Lower leg skin (tissue), 4 donors: ENCODE measurements at regions not wholly inside any gene's neighbourhood (a gene's known extent, or its start where the extent isn't known, plus 50 kb on each side); places are given as distances from the start of the nearest gene placed in this dataset.
"Not testable (repeated sequence)": the region's sequence is repeated elsewhere in the genome, so short reads cannot be mapped to it uniquely, and the experiment has no call there.

Experiments used
- DNase-seq, 2 donors: peaks; one replicate each; pipeline ENCODE4 v3.0.0-alpha.2; 2019; ENCODE audit warnings: low spot score in 2 of 2
- H3K4me3 ChIP-seq: fragments of 200-600 bp; sonication (generic); 2 replicates; pipeline ENCODE4 v1.5.1; 2017; ENCODE audit warnings: mild to moderate bottlenecking, low read depth; ENCODE audit not compliant: poor library complexity, severe bottlenecking
- POLR2A ChIP-seq, 2 donors: fragments of 450-650 bp; IDR thresholded peaks; one replicate each; pipeline ENCODE4 v1.6.1; 2016 to 2017; ENCODE audit warnings: antibody characterized with exemption in 2 of 2, mild to moderate bottlenecking in 1 of 2, moderate library complexity in 1 of 2
- WGBS, 2 donors: methylation state at CpG; one replicate each; pipeline ENCODE4 v1.1.5; 2018; 5-methylcytosine and 5-hydroxymethylcytosine counted together
- intact Hi-C: fragments of 100-400 bp; cut with DNase I; formaldehyde crosslinking; loops from one replicate; pipeline ENCODE4 v1.15.0; 2023; ENCODE audit warnings: low total_unique reads
- TF ChIP-seq, protein P1 (sequence below), 3 donors: fragments of 450-650 bp; IDR thresholded peaks; one replicate each; pipeline ENCODE4 v1.5.1; 2016; ENCODE audit warnings: antibody characterized with exemption in 3 of 3, mild to moderate bottlenecking in 3 of 3, moderate library complexity in 2 of 3

DNA sequence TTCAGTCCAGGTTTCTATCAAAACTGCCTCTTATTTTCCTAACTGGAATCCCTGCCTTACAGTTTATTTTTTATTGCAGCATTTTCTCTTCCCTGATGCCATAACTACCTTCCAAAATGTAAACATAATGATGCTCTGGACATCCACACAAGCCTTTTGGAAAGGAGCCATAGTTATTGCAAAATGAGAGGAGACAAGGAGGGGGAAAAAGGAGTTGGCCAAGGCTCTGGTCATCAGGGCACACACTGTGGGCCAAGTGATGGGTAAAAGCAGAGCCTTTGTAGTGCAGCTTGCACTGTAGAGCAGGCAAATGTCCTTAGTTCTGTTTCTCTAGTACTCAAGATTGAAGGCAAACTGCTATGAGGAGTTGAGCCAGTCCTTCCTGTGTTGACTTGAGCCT is 289.3 kb upstream of the MTPN start:
- intact Hi-C loops = no loop called here
- DNase-seq = no peak
- no peak overlapping the region for H3K4me3 ChIP-seq
- TF ChIP-seq, protein P1, sequence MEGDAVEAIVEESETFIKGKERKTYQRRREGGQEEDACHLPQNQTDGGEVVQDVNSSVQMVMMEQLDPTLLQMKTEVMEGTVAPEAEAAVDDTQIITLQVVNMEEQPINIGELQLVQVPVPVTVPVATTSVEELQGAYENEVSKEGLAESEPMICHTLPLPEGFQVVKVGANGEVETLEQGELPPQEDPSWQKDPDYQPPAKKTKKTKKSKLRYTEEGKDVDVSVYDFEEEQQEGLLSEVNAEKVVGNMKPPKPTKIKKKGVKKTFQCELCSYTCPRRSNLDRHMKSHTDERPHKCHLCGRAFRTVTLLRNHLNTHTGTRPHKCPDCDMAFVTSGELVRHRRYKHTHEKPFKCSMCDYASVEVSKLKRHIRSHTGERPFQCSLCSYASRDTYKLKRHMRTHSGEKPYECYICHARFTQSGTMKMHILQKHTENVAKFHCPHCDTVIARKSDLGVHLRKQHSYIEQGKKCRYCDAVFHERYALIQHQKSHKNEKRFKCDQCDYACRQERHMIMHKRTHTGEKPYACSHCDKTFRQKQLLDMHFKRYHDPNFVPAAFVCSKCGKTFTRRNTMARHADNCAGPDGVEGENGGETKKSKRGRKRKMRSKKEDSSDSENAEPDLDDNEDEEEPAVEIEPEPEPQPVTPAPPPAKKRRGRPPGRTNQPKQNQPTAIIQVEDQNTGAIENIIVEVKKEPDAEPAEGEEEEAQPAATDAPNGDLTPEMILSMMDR (IDR thresholded peaks at IDR 0.05) = no peak
- TF ChIP-seq POLR2A (IDR thresholded peaks at IDR 0.05) = no peak

DNA sequence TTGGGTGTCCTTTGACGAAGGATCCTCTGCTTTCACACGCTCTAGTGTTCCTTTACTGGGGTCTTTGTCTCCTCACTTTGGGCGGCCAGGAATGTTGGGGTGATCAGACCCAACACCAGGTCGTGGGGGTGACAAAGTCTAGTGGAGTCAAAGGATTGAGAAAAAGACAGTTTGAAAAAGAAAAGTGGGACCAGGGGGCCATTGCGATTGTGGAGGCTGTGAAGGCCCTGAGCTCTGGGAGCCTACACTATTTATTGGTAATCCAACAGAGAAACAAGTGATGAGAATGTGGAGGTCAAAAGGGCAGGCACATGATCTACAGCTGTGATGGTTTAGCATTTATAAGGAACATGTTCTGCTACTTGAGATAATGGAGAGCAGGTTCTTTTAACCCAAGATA is 287.1 kb upstream of the MTPN start:
- H3K4me3 ChIP-seq, intact Hi-C loops, DNase-seq: not testable (repeated sequence)
- WGBS, 2 donors = 59 to 62% methylated on average over 5 of the region's 5 CpGs

DNA sequence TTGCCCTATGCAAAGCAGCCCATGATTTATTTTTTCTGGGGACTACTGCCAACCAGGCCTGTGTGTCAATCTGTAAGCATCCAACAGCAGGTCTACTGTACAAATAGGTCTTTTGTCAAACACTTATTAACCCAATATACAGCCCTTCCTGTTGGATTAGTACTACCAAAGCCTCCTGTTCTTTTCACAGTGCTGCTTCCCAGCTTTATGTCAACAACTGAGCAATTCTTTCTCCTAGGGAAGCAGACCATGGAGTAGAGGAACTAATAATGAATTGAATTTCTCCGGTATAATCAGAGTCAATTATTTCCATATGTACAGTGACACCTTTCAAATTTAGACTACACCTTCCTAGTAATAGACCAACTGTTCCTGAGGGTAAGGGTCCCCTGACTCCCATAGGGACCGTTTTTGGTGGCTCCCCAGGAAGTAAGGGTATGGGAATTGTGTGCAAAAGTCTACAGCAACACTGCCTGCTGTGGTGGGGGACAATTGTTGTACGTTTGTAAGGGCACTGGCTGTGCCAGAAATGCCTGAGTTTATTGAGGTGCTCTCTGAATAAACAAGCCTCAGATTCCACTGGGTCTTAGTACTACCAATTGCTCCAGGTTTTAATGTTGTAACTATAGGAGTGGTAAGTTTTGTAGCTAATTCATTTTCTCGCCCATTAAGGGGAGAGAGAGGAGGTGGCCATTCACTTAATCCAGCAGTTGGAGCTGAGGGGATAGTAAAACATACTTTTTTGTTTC is 286.1 kb upstream of the MTPN start:
- intact Hi-C loops, H3K4me3 ChIP-seq: not testable (repeated sequence)
- WGBS, 2 donors = 59 to 66% methylated on average over 4 of the region's 4 CpGs

DNA sequence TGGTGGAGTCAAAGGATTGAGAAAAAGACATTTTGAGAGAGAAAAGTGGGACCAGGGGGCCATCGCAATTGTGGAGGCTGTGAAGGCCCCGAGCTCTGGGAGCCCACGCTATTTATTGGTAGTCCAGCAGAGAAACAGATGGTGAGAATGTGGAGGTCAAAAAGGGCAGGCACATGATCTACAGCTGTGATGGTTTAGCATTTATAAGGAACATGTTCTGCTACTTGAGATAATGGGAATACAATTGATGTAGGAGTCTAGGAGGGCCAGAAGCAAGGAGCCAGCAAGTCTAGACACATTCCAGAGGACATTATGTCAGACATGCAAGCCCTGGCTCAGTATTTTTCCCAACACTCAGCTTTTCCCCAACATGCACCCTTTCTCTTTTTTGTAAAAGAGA is 283.4 kb upstream of the MTPN start:
- H3K4me3 ChIP-seq, DNase-seq, intact Hi-C loops: not testable (repeated sequence)
- 80 to 88% methylated on average over 3 of the region's 3 CpGs for WGBS, 2 donors

More for the DNA sequence above, 286.1 kb upstream of the MTPN start:
- not testable (repeated sequence) for DNase-seq

DNA sequence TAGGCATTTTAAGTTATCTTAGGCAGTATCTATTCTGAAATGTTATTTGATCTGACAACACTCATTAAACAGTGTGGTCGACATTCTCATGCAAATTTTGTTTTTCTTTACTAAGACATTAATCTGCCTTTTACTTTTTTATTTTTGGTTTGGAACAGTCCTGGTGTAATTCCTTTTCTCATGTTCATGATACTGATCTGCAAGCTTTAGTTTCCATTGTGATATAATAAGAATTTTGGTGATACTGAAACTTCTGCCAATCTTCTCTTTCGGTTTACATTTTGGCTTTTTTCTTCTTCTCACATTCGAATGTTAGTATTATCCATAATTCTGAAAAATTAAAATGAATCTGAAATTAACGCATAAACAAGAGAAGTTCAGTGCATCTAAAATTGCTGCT is 281.9 kb upstream of the MTPN start:
- H3K4me3 ChIP-seq = no peak overlapping the region
- 90 to 94% methylated on average over 4 of the region's 4 CpGs for WGBS, 2 donors
- TF ChIP-seq, protein P1 (IDR thresholded peaks at IDR 0.05) = no peak
- no peak for TF ChIP-seq POLR2A (IDR thresholded peaks at IDR 0.05)
- intact Hi-C loops = no loop called here
- no peak for DNase-seq

DNA sequence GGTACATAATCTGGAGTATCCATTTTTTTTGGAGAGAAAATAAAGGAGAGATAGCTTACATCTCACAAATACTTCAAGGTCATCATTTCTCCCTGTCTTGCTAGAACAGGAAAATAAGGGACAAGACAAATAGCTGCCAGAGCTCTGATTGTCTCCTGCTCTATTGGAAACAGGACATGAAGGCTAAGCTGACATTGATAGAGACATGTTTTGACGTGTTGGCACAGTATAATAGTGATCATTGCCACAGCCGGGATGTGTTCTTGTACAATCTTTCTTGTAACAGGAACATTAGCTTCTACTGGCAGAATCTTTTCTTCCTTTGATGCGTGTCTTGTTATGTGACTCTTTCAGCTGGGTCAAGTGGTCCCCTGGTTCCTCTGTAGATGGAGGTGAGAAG is 279.3 kb upstream of the MTPN start:
- no peak for DNase-seq
- WGBS, 2 donors = 73 to 78% methylated on average over 3 of the region's 3 CpGs
- intact Hi-C loops = no loop called here
- no peak overlapping the region for H3K4me3 ChIP-seq
- no peak for TF ChIP-seq POLR2A (IDR thresholded peaks at IDR 0.05)
- TF ChIP-seq, protein P1 (IDR thresholded peaks at IDR 0.05) = no peak

DNA sequence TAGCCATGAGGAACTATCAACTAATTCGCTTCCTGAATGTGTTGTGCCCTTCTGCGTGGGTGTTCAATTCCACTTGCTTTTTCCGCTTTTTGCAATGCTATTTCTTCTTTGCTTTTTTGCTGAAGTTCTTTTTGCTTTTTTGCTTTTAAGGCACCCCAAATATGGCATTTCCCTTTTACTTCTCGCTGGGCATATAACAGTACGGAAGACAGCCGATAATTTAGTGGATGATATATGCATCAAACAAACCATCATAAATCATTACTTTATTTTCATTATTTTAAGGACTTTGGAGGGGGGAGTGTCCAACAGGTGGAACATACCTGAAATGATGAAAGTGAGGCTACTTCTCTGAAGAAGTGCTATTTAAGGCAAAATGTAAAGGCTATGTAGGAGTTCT is 277.0 kb upstream of the MTPN start:
- H3K4me3 ChIP-seq = no peak overlapping the region
- no peak for TF ChIP-seq POLR2A (IDR thresholded peaks at IDR 0.05)
- TF ChIP-seq, protein P1 (IDR thresholded peaks at IDR 0.05) = no peak
- DNase-seq = no peak
- WGBS, 2 donors = 63 to 76% methylated on average over 6 of the region's 6 CpGs
- intact Hi-C loops = no loop called here
